ENCODE measurements at regions not wholly inside any gene's neighbourhood (a gene's known extent, or its start where the extent isn't known, plus 50 kb on each side); places are given as distances from the start of the nearest gene placed in this dataset.

- DNase-seq (ENCODE audit: low read depth, low spot score): no peak
- TF ChIP-seq FOXP2 (optimal IDR thresholded peaks at IDR 0.05; ENCODE audit: control extremely low read depth, extremely low read length, insufficient read depth) (no peak), POLR2AphosphoS5 (IDR thresholded peaks at IDR 0.05; ENCODE audit: borderline replicate concordance, low read depth, low read length) (no peak), EZH2 (IDR thresholded peaks at IDR 0.05) (no peak)
- H3K27ac ChIP-seq: no peak overlapping the region
These were observed 62.7 kb upstream of the SORBS2 start for GRCh38 chr4:185874516-185875230.

GRCh38 chr4:185875316-185875907 lies 63.4 kb upstream of the SORBS2 start:
- no peak for TF ChIP-seq EZH2 (IDR thresholded peaks at IDR 0.05)
- TF ChIP-seq POLR2AphosphoS5 (IDR thresholded peaks at IDR 0.05; ENCODE audit: borderline replicate concordance, low read depth, low read length): no peak
- no peak for TF ChIP-seq FOXP2 (optimal IDR thresholded peaks at IDR 0.05; ENCODE audit: control extremely low read depth, extremely low read length, insufficient read depth)
- H3K27ac ChIP-seq: no peak overlapping the region
- no peaks in the 10 kb centered on the region for H3K9me3 ChIP-seq (ENCODE audit: low read depth, low read length)
- H3K36me3 ChIP-seq (ENCODE audit: insufficient read depth, low read length): no peaks in the 10 kb centered on the region
- H3K9ac ChIP-seq (ENCODE audit: insufficient read length): no peak overlapping the region
- no peak for DNase-seq (ENCODE audit: low read depth, low spot score)
- no peak overlapping the region for H3K4me3 ChIP-seq

More at GRCh38 chr4:185874516-185875230, 62.7 kb upstream of the SORBS2 start:
- H3K36me3 ChIP-seq (ENCODE audit: insufficient read depth, low read length): no peaks in the 10 kb centered on the region
- H3K9me3 ChIP-seq (ENCODE audit: low read depth, low read length): no peaks in the 10 kb centered on the region
- H3K9ac ChIP-seq (ENCODE audit: insufficient read length): no peak overlapping the region
- no peak overlapping the region for H3K4me3 ChIP-seq

GRCh38 chr4:185878633-185879032 lies 66.6 kb upstream of the SORBS2 start:
- Histone ChIP-seq H3K9me3 (ENCODE audit: low read depth, low read length) (no peaks in the 10 kb centered on the region), H3K27ac (no peak overlapping the region), H3K9ac (ENCODE audit: insufficient read length) (no peak overlapping the region), H3K4me3 (no peak overlapping the region), H3K36me3 (ENCODE audit: insufficient read depth, low read length) (no peaks in the 10 kb centered on the region)
- no peak for DNase-seq (ENCODE audit: low read depth, low spot score)
- TF ChIP-seq POLR2AphosphoS5 (IDR thresholded peaks at IDR 0.05; ENCODE audit: borderline replicate concordance, low read depth, low read length) (no peak), EZH2 (IDR thresholded peaks at IDR 0.05) (no peak), FOXP2 (optimal IDR thresholded peaks at IDR 0.05; ENCODE audit: control extremely low read depth, extremely low read length, insufficient read depth) (no peak)

- Histone ChIP-seq H3K4me3 (no peak overlapping the region), H3K9ac (ENCODE audit: insufficient read length) (no peak overlapping the region), H3K36me3 (ENCODE audit: insufficient read depth, low read length) (no peaks in the 10 kb centered on the region), H3K9me3 (ENCODE audit: low read depth, low read length) (no peaks in the 10 kb centered on the region), H3K27ac (no peak overlapping the region)
- TF ChIP-seq FOXP2 (optimal IDR thresholded peaks at IDR 0.05; ENCODE audit: control extremely low read depth, extremely low read length, insufficient read depth): no peak
- no peak for TF ChIP-seq EZH2 (IDR thresholded peaks at IDR 0.05)
- no peak for TF ChIP-seq POLR2AphosphoS5 (IDR thresholded peaks at IDR 0.05; ENCODE audit: borderline replicate concordance, low read depth, low read length)
- no peak for DNase-seq (ENCODE audit: low read depth, low spot score)
These were observed 67.8 kb upstream of the SORBS2 start for GRCh38 chr4:185879666-185880312.

- H3K9ac ChIP-seq (ENCODE audit: insufficient read length): no peak overlapping the region
- H3K36me3 ChIP-seq (ENCODE audit: insufficient read depth, low read length): no peaks in the 10 kb centered on the region
- TF ChIP-seq EZH2 (IDR thresholded peaks at IDR 0.05): no peak
- no peak for TF ChIP-seq POLR2AphosphoS5 (IDR thresholded peaks at IDR 0.05; ENCODE audit: borderline replicate concordance, low read depth, low read length)
- no peak for TF ChIP-seq FOXP2 (optimal IDR thresholded peaks at IDR 0.05; ENCODE audit: control extremely low read depth, extremely low read length, insufficient read depth)
- no peak overlapping the region for H3K4me3 ChIP-seq
- H3K9me3 ChIP-seq (ENCODE audit: low read depth, low read length): no peaks in the 10 kb centered on the region
- DNase-seq (ENCODE audit: low read depth, low spot score): no peak
- no peak overlapping the region for H3K27ac ChIP-seq
These were observed 68.6 kb upstream of the SORBS2 start for GRCh38 chr4:185880571-185880970.

GRCh38 chr4:185881430-185881829 lies 69.4 kb upstream of the SORBS2 start:
- no peaks in the 10 kb centered on the region for H3K9me3 ChIP-seq (ENCODE audit: low read depth, low read length)
- no peak overlapping the region for H3K9ac ChIP-seq (ENCODE audit: insufficient read length)
- H3K27ac ChIP-seq: no peak overlapping the region
- H3K36me3 ChIP-seq (ENCODE audit: insufficient read depth, low read length): no peaks in the 10 kb centered on the region
- no peak for TF ChIP-seq POLR2AphosphoS5 (IDR thresholded peaks at IDR 0.05; ENCODE audit: borderline replicate concordance, low read depth, low read length)
- no peak overlapping the region for H3K4me3 ChIP-seq
- DNase-seq (ENCODE audit: low read depth, low spot score): no peak

GRCh38 chr4:185883591-185883990 lies 71.6 kb upstream of the SORBS2 start:
- Histone ChIP-seq H3K9ac (ENCODE audit: insufficient read length) (no peak overlapping the region), H3K9me3 (ENCODE audit: low read depth, low read length) (no peaks in the 10 kb centered on the region), H3K27ac (no peak overlapping the region), H3K4me3 (no peak overlapping the region), H3K36me3 (ENCODE audit: insufficient read depth, low read length) (no peaks in the 10 kb centered on the region)
- TF ChIP-seq POLR2AphosphoS5 (IDR thresholded peaks at IDR 0.05; ENCODE audit: borderline replicate concordance, low read depth, low read length): no peak
- DNase-seq (ENCODE audit: low read depth, low spot score): no peak

- no peak for DNase-seq (ENCODE audit: low read depth, low spot score)
- TF ChIP-seq FOXP2 (optimal IDR thresholded peaks at IDR 0.05; ENCODE audit: control extremely low read depth, extremely low read length, insufficient read depth) (no peak), POLR2AphosphoS5 (IDR thresholded peaks at IDR 0.05; ENCODE audit: borderline replicate concordance, low read depth, low read length) (no peak), EZH2 (IDR thresholded peaks at IDR 0.05) (no peak)
- no peaks in the 10 kb centered on the region for H3K9me3 ChIP-seq (ENCODE audit: low read depth, low read length)
- no peak overlapping the region for H3K27ac ChIP-seq
- H3K9ac ChIP-seq (ENCODE audit: insufficient read length): no peak overlapping the region
- no peaks in the 10 kb centered on the region for H3K36me3 ChIP-seq (ENCODE audit: insufficient read depth, low read length)
- H3K4me3 ChIP-seq: no peak overlapping the region
These were observed 73.1 kb upstream of the SORBS2 start for GRCh38 chr4:185885075-185885474.
